ENCODE measurements at regions not wholly inside any gene's neighbourhood (a gene's known extent, or its start where the extent isn't known, plus 50 kb on each side); places are given as distances from the start of the nearest gene placed in this dataset.

DNA sequence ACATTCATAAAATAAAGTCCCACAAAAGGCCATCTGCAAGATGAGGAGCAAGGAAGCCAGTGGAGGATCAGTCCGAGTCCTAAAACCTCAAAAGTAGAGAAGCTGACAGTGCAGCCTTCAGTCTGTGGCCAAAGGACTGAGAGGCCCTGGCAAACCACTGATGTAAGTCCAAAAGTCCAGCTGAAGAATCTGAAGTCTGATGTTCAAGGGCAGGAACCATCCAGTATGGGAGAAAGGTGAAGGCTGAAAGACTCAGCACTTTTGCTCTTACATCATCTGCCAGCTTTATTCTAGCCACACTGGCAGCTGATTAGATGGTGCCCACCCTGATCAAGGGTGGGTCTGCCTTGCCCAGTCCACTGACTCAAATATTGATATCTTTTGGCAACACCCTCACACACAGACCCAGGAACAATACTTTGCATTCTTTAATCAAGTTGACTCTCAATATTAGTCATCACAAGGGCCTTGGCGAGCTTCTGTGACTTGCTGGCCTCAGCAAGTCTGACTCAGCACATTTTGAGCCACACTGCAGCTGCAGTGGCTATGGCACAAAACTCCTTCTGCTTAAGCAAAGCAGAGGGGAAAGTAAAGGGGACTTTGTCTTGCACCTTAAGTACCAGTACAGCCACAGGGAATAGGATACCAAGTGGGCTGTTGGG is 1370.3 kb upstream of the CITED2 start:
- DNase-seq (peak in 1 of 2 donors; percentile 42), ATAC-seq (ENCODE audit: low FRiP score) (no peak)
- H3K9me3 ChIP-seq (ENCODE audit: control insufficient read depth, low read length) = no peaks in the 10 kb centered on the region
- H3K27ac ChIP-seq (ENCODE audit: low read depth in 1 of 2, low read length in 2 of 2) = no peak overlapping the region
- no peaks in the 10 kb centered on the region for H3K27me3 ChIP-seq (ENCODE audit: control insufficient read depth in 1 of 2, insufficient read depth in 2 of 2, low read length in 1 of 2)
- no peaks in the 10 kb centered on the region for H3K36me3 ChIP-seq (ENCODE audit: control insufficient read depth in 1 of 2, insufficient read depth in 2 of 2, low read length in 1 of 2)
- intact Hi-C loops (cut with DNase I) = no loop called here
- H3K4me3 ChIP-seq (ENCODE audit: low read length in 2 of 2) = no peak overlapping the region
- no peaks in the 10 kb centered on the region for H3K4me1 ChIP-seq (ENCODE audit: control insufficient read depth in 1 of 2, insufficient read depth in 2 of 2, low read length in 2 of 2)
- 64 to 66% methylated on average over 2 of the region's 2 CpGs for WGBS, 2 donors

DNA sequence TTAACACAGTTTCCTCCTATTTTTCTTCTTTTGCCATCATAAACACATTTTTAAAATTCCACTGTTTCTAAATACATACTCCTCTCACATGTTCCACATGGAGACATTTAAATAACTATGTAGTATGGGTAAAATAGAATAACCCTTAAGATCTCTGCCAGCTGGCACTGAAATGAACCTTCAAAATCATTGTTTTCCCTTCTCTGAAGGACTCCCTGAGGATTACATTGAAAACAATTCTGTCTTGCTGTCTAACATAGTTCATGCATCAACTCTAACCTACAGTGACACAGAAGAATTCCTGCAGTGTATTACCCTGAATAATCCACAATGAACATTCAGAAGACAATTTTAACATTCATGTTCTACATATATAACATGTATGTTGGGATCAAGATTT is 1361.8 kb upstream of the CITED2 start:
- H3K4me3 ChIP-seq (ENCODE audit: low read length in 2 of 2) = no peak overlapping the region
- H3K4me1 ChIP-seq (ENCODE audit: control insufficient read depth in 1 of 2, insufficient read depth in 2 of 2, low read length in 2 of 2) = no peaks in the 10 kb centered on the region
- no peaks in the 10 kb centered on the region for H3K27me3 ChIP-seq (ENCODE audit: control insufficient read depth in 1 of 2, insufficient read depth in 2 of 2, low read length in 1 of 2)
- ATAC-seq (ENCODE audit: low FRiP score) (no peak), DNase-seq (no peak)
- no peaks in the 10 kb centered on the region for H3K36me3 ChIP-seq (ENCODE audit: control insufficient read depth in 1 of 2, insufficient read depth in 2 of 2, low read length in 1 of 2)
- H3K9me3 ChIP-seq (ENCODE audit: control insufficient read depth, low read length) = no peaks in the 10 kb centered on the region
- no peak overlapping the region for H3K27ac ChIP-seq (ENCODE audit: low read depth in 1 of 2, low read length in 2 of 2)
- intact Hi-C loops (cut with DNase I) = no loop called here

DNA sequence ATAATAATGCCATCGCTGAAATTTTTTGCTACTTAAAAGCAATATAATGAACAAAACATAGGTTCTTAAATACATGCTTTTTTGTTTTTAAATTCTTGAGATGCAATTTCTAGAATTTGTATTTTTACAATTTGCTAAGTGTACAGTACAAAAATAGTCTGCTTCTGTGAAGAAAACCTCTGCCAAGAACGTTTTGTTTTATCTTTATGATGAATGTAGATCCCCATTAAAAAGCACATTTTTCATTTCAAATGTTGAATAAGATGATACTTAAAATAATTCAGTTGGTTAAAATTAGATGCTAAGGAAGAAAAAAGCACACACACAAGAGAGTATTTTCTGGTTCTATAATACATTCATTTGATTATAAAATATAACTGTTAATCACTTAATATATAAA is 1358.5 kb upstream of the CITED2 start:
- no peaks in the 10 kb centered on the region for H3K27me3 ChIP-seq (ENCODE audit: control insufficient read depth in 1 of 2, insufficient read depth in 2 of 2, low read length in 1 of 2)
- no peaks in the 10 kb centered on the region for H3K4me1 ChIP-seq (ENCODE audit: control insufficient read depth in 1 of 2, insufficient read depth in 2 of 2, low read length in 2 of 2)
- H3K4me3 ChIP-seq (ENCODE audit: low read length in 2 of 2) = no peak overlapping the region
- H3K36me3 ChIP-seq (ENCODE audit: control insufficient read depth in 1 of 2, insufficient read depth in 2 of 2, low read length in 1 of 2) = no peaks in the 10 kb centered on the region
- intact Hi-C loops (cut with DNase I) = no loop called here
- 40 to 48% methylated on average over 2 of the region's 2 CpGs for WGBS, 2 donors
- H3K27ac ChIP-seq (ENCODE audit: low read depth in 1 of 2, low read length in 2 of 2) = no peak overlapping the region
- DNase-seq (no peak), ATAC-seq (ENCODE audit: low FRiP score) (no peak)
- H3K9me3 ChIP-seq (ENCODE audit: control insufficient read depth, low read length) = no peaks in the 10 kb centered on the region

DNA sequence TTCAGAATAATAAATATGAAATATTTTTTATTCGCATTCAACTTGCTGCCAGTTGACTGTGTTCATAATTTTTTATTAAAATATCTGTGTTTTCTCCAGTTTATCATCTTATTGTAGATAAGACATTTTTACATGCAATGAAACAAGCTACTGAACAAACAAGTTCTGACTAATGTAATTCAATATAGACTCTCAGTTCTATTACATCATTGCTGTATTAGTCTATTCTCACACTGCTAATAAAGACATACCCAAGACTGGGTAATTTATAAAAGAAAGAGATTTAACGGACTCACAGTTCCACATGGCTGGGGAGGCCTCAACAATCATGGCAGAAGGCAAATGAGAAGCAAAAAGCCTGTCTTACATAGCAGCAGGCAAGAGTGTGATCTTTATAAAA is 1357.7 kb upstream of the CITED2 start:
- H3K36me3 ChIP-seq (ENCODE audit: control insufficient read depth in 1 of 2, insufficient read depth in 2 of 2, low read length in 1 of 2) = no peaks in the 10 kb centered on the region
- no peaks in the 10 kb centered on the region for H3K4me1 ChIP-seq (ENCODE audit: control insufficient read depth in 1 of 2, insufficient read depth in 2 of 2, low read length in 2 of 2)
- intact Hi-C loops (cut with DNase I) = no loop called here
- H3K27me3 ChIP-seq (ENCODE audit: control insufficient read depth in 1 of 2, insufficient read depth in 2 of 2, low read length in 1 of 2) = no peaks in the 10 kb centered on the region
- no peak for ATAC-seq (ENCODE audit: low FRiP score)
- 36 to 43% methylated on average over 2 of the region's 2 CpGs for WGBS, 2 donors
- no peak for DNase-seq
- no peak overlapping the region for H3K4me3 ChIP-seq (ENCODE audit: low read length in 2 of 2)
- no peak overlapping the region for H3K27ac ChIP-seq (ENCODE audit: low read depth in 1 of 2, low read length in 2 of 2)
- no peaks in the 10 kb centered on the region for H3K9me3 ChIP-seq (ENCODE audit: control insufficient read depth, low read length)

DNA sequence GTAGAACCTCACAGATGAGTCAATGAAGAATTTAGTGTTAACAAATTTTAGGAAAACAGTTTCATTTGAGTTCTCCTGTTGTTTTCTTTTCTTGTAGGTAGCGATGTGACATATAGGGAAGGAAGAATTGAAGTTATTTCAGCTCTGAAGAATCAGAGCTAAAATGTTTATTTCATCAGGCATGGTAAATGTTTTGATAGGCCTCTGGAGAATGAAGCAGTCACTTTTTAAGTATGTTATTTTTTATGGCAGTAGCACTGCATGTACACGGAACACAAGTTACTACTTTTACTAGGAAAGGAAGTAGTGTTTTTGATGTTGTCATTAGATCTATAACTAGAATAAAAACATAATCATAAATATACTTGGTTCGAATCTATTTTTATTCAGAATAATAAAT is 1357.3 kb upstream of the CITED2 start:
- Histone ChIP-seq H3K4me3 (ENCODE audit: low read length in 2 of 2) (no peak overlapping the region), H3K27ac (ENCODE audit: low read depth in 1 of 2, low read length in 2 of 2) (no peak overlapping the region), H3K9me3 (ENCODE audit: control insufficient read depth, low read length) (no peaks in the 10 kb centered on the region), H3K27me3 (ENCODE audit: control insufficient read depth in 1 of 2, insufficient read depth in 2 of 2, low read length in 1 of 2) (no peaks in the 10 kb centered on the region), H3K4me1 (ENCODE audit: control insufficient read depth in 1 of 2, insufficient read depth in 2 of 2, low read length in 2 of 2) (no peaks in the 10 kb centered on the region), H3K36me3 (ENCODE audit: control insufficient read depth in 1 of 2, insufficient read depth in 2 of 2, low read length in 1 of 2) (no peaks in the 10 kb centered on the region)
- DNase-seq (no peak), ATAC-seq (ENCODE audit: low FRiP score) (no peak)
- 8 to 10% methylated on average over 3 of the region's 3 CpGs for WGBS, 2 donors
- intact Hi-C loops (cut with DNase I) = no loop called here

DNA sequence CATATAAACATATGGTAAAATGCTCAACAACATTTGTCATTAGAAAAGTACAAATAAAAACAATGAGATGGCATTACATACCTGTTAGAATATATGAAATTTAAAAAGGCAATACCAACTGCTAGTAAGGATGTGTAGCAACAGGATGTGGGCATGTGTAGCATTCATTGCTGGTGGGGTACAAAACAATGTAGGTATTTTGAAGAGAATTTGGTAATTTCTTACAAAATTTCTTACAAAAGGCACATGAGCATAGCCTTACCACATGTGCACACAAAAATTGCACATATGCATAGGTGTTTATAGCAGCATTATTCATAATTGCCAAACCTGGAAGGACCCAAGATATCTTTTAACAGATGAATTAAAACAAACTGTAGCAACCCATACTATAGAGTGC is 1355.1 kb upstream of the CITED2 start:
- no peaks in the 10 kb centered on the region for H3K36me3 ChIP-seq (ENCODE audit: control insufficient read depth in 1 of 2, insufficient read depth in 2 of 2, low read length in 1 of 2)
- intact Hi-C loops (cut with DNase I) = no loop called here
- no peaks in the 10 kb centered on the region for H3K9me3 ChIP-seq (ENCODE audit: control insufficient read depth, low read length)
- no peaks in the 10 kb centered on the region for H3K27me3 ChIP-seq (ENCODE audit: control insufficient read depth in 1 of 2, insufficient read depth in 2 of 2, low read length in 1 of 2)
- ATAC-seq (ENCODE audit: low FRiP score) (no peak), DNase-seq (no peak)
- H3K4me3 ChIP-seq (ENCODE audit: low read length in 2 of 2) = no peak overlapping the region
- no peak overlapping the region for H3K27ac ChIP-seq (ENCODE audit: low read depth in 1 of 2, low read length in 2 of 2)
- no peaks in the 10 kb centered on the region for H3K4me1 ChIP-seq (ENCODE audit: control insufficient read depth in 1 of 2, insufficient read depth in 2 of 2, low read length in 2 of 2)

DNA sequence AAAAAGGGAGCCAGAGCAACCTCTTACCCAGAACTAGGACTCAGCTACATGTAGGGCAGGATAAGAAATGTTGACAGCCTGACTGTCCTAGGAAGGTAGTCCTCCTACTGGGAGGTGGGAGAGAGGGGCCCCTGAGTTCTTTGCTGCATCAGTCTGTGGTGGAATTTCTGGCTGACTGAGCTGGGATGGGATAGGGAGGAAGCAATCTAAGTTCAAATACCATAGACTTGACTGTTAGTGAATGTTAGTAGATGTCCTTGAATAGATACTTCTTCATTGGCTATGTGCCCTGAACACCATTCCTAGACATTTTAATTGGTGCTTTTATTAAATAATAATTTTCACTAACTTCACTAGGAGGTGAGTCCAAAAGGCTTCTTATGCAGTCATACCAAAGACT is 1343.6 kb upstream of the CITED2 start:
- DNase-seq (no peak), ATAC-seq (ENCODE audit: low FRiP score) (no peak)
- H3K4me1 ChIP-seq (ENCODE audit: control insufficient read depth in 1 of 2, insufficient read depth in 2 of 2, low read length in 2 of 2) = no peaks in the 10 kb centered on the region
- H3K4me3 ChIP-seq (ENCODE audit: low read length in 2 of 2) = no peak overlapping the region
- H3K36me3 ChIP-seq (ENCODE audit: control insufficient read depth in 1 of 2, insufficient read depth in 2 of 2, low read length in 1 of 2) = no peaks in the 10 kb centered on the region
- no peaks in the 10 kb centered on the region for H3K9me3 ChIP-seq (ENCODE audit: control insufficient read depth, low read length)
- no peaks in the 10 kb centered on the region for H3K27me3 ChIP-seq (ENCODE audit: control insufficient read depth in 1 of 2, insufficient read depth in 2 of 2, low read length in 1 of 2)
- intact Hi-C loops (cut with DNase I) = no loop called here
- H3K27ac ChIP-seq (ENCODE audit: low read depth in 1 of 2, low read length in 2 of 2) = no peak overlapping the region

DNA sequence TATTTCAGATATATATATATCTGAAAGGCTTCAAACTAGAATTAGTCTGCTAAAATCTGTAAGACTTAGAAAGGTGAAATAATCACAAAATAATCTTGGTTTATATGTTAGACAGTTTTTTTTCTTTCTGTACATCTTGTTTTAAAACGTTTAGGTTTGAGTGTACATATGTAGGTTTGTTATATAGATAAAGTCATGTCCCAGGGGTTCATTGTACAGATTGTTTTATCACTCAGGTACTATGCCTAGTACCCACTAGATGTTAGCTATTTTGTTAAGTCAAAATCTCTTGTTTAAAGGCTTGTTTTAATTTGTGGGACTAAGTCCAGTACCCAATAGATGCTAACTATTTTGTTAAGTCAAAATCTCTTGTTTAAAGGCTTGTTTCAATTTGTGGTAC is 1339.0 kb upstream of the CITED2 start:
- Histone ChIP-seq H3K27ac (ENCODE audit: low read depth in 1 of 2, low read length in 2 of 2) (no peak overlapping the region), H3K4me1 (ENCODE audit: control insufficient read depth in 1 of 2, insufficient read depth in 2 of 2, low read length in 2 of 2) (no peaks in the 10 kb centered on the region), H3K9me3 (ENCODE audit: control insufficient read depth, low read length) (no peaks in the 10 kb centered on the region), H3K36me3 (ENCODE audit: control insufficient read depth in 1 of 2, insufficient read depth in 2 of 2, low read length in 1 of 2) (no peaks in the 10 kb centered on the region), H3K4me3 (ENCODE audit: low read length in 2 of 2) (no peak overlapping the region), H3K27me3 (ENCODE audit: control insufficient read depth in 1 of 2, insufficient read depth in 2 of 2, low read length in 1 of 2) (no peaks in the 10 kb centered on the region)
- 48 to 51% methylated on average over 1 of the region's 1 CpG for WGBS, 2 donors
- ATAC-seq (ENCODE audit: low FRiP score) (no peak), DNase-seq (no peak)
- intact Hi-C loops (cut with DNase I) = no loop called here

DNA sequence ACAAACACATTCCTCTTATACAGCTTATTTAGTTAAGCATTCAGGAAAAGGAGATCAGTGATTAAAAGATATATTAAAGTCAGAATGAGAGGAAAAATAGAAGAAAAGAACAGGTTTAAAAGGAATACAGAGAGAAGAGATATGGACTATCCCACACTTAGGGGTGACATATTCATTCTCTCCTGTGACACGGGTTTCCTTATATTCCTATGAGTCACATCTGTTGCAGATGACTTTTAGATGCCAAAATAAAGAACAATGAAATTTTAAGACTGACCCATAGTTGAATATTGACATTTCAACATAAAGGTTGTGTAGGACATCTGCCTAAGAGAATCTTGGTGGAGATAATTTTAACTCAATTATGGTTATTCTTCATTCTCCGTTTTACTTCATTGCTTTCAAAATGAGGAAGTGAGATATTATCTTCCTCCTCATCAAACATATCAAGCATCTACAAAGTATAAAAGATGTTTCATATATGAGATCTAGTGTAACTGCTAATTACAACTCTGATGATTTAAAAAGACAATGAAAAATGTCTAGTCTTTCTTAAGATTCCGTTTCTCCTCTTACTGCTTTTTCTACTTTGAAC is 1336.7 kb upstream of the CITED2 start:
- intact Hi-C loops (cut with DNase I) = no loop called here
- ATAC-seq (ENCODE audit: low FRiP score) (no peak), DNase-seq (no peak)
- H3K9me3 ChIP-seq (ENCODE audit: control insufficient read depth, low read length) = no peaks in the 10 kb centered on the region
- no peak overlapping the region for H3K27ac ChIP-seq (ENCODE audit: low read depth in 1 of 2, low read length in 2 of 2)
- H3K27me3 ChIP-seq (ENCODE audit: control insufficient read depth in 1 of 2, insufficient read depth in 2 of 2, low read length in 1 of 2) = no peaks in the 10 kb centered on the region
- no peak overlapping the region for H3K4me3 ChIP-seq (ENCODE audit: low read length in 2 of 2)
- 70 to 76% methylated on average over 3 of the region's 3 CpGs for WGBS, 2 donors
- H3K4me1 ChIP-seq (ENCODE audit: control insufficient read depth in 1 of 2, insufficient read depth in 2 of 2, low read length in 2 of 2) = no peaks in the 10 kb centered on the region
- H3K36me3 ChIP-seq (ENCODE audit: control insufficient read depth in 1 of 2, insufficient read depth in 2 of 2, low read length in 1 of 2) = no peaks in the 10 kb centered on the region
